ENCODE measurements at regions not wholly inside any gene's neighbourhood (a gene's known extent, or its start where the extent isn't known, plus 50 kb on each side); places are given as distances from the start of the nearest gene placed in this dataset.
"Not testable (repeated sequence)": the region's sequence is repeated elsewhere in the genome, so short reads cannot be mapped to it uniquely, and the experiment has no call there.

GRCh38 chr6:105692613-105693215, 289.8 kb upstream of the PREP start:
- peak; percentile 3 for DNase-seq

GRCh38 chr6:105691971-105692370, 289.1 kb upstream of the PREP start:
- DNase-seq = no peak

GRCh38 chr6:105691081-105691480, 288.2 kb upstream of the PREP start:
- no peak for DNase-seq

- DNase-seq = no peak
Measured at GRCh38 chr6:105688573-105688972, 285.7 kb upstream of the PREP start.

GRCh38 chr6:105686793-105687192, 283.9 kb upstream of the PREP start:
- DNase-seq = not testable (repeated sequence)

- DNase-seq = no peak
Measured at GRCh38 chr6:105681061-105681460, 278.2 kb upstream of the PREP start.

GRCh38 chr6:105680131-105680530, 277.2 kb upstream of the PREP start:
- DNase-seq = no peak

GRCh38 chr6:105678516-105678915, 275.6 kb upstream of the PREP start:
- no peak for DNase-seq

- DNase-seq = no peak
Measured at GRCh38 chr6:105677671-105678475, 275.0 kb upstream of the PREP start.

GRCh38 chr6:105676857-105677256, 274.0 kb upstream of the PREP start:
- DNase-seq = no peak

- DNase-seq = peak; percentile 1
Measured at GRCh38 chr6:105675715-105676397, 273.0 kb upstream of the PREP start.

GRCh38 chr6:105672856-105673538, 270.1 kb upstream of the PREP start:
- DNase-seq = not testable (repeated sequence)

GRCh38 chr6:105669232-105669631, 266.4 kb upstream of the PREP start:
- no peak for DNase-seq

GRCh38 chr6:105667056-105667455, 264.2 kb upstream of the PREP start:
- no peak for DNase-seq

GRCh38 chr6:105664931-105665330, 262.0 kb upstream of the PREP start:
- DNase-seq = no peak

- DNase-seq = no peak
Measured at GRCh38 chr6:105651969-105652368, 249.1 kb upstream of the PREP start.

GRCh38 chr6:105650347-105650746, 247.5 kb upstream of the PREP start:
- DNase-seq = no peak

GRCh38 chr6:105649192-105649591, 246.3 kb upstream of the PREP start:
- DNase-seq = no peak

- DNase-seq = no peak
Measured at GRCh38 chr6:105648276-105648675, 245.4 kb upstream of the PREP start.

GRCh38 chr6:105646391-105646867, 243.5 kb upstream of the PREP start:
- DNase-seq = no peak

GRCh38 chr6:105645958-105646357, 243.1 kb upstream of the PREP start:
- no peak for DNase-seq

GRCh38 chr6:105645156-105645555, 242.3 kb upstream of the PREP start:
- no peak for DNase-seq

- no peak for DNase-seq
Measured at GRCh38 chr6:105644691-105645090, 241.8 kb upstream of the PREP start.

All from GDM1 (cell line).